ENCODE measurements at regions not wholly inside any gene's neighbourhood (a gene's known extent, or its start where the extent isn't known, plus 50 kb on each side); places are given as distances from the start of the nearest gene placed in this dataset.

DNA sequence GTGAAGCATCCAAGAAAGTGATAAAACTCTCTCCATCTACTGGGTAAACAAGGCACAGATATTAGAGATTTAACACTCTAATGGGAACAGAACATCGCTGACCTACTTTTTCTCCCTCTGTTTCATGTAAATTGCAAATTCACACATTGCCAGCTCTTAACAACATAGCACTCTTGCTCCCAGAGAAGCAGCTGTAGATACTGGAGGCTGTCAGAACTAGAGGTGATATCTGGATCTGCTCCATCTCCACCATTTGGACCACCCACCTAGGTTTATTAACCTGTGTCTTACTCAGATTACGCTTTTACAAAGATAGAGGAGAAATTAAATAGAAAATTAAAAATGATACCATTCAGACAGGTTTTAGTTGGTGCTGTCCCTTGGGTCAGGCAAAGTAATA lies 289.1 kb upstream of the CRBN start:
- TF ChIP-seq, protein P1, sequence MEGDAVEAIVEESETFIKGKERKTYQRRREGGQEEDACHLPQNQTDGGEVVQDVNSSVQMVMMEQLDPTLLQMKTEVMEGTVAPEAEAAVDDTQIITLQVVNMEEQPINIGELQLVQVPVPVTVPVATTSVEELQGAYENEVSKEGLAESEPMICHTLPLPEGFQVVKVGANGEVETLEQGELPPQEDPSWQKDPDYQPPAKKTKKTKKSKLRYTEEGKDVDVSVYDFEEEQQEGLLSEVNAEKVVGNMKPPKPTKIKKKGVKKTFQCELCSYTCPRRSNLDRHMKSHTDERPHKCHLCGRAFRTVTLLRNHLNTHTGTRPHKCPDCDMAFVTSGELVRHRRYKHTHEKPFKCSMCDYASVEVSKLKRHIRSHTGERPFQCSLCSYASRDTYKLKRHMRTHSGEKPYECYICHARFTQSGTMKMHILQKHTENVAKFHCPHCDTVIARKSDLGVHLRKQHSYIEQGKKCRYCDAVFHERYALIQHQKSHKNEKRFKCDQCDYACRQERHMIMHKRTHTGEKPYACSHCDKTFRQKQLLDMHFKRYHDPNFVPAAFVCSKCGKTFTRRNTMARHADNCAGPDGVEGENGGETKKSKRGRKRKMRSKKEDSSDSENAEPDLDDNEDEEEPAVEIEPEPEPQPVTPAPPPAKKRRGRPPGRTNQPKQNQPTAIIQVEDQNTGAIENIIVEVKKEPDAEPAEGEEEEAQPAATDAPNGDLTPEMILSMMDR (IDR thresholded peaks at IDR 0.05) = no peak
- H3K27me3 Mint-ChIP-seq (ENCODE audit: unreplicated experiment) = no peaks in the 10 kb centered on the region
- no peak overlapping the region for H3K4me3 Mint-ChIP-seq (ENCODE audit: unreplicated experiment)
- H3K9me3 Mint-ChIP-seq (ENCODE audit: unreplicated experiment) = no peaks in the 10 kb centered on the region
- no peaks in the 10 kb centered on the region for H3K36me3 Mint-ChIP-seq (ENCODE audit: unreplicated experiment)
- H3K4me1 Mint-ChIP-seq (ENCODE audit: unreplicated experiment) = no peaks in the 10 kb centered on the region
- H3K27ac Mint-ChIP-seq (ENCODE audit: unreplicated experiment) = no peak overlapping the region
- no peak for DNase-seq (ENCODE audit: extremely low spot score, unreplicated experiment)

DNA sequence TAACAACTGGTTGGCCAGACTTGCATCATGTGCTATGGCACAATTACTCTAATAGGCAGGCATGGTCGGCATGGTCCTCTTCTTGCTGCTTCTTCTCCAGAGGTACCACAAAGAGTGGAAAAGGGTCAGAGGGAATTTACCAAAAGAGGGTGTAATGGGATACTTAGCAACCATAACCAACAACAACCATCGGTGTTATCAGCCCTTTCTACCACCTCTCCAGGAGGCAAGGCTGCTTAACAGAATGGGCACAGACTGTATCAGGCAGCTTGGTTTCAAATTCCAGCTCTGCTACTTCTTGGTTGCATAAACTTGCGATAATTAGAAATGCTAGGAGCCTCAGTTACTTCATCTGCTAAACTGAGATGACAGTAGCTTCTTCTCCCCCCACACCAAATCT lies 284.6 kb upstream of the CRBN start:
- Mint-ChIP-seq H3K9me3 (ENCODE audit: unreplicated experiment) (peaks cover 5% of the 10 kb centered on the region), H3K36me3 (ENCODE audit: unreplicated experiment) (no peaks in the 10 kb centered on the region), H3K27ac (ENCODE audit: unreplicated experiment) (no peak overlapping the region), H3K27me3 (ENCODE audit: unreplicated experiment) (no peaks in the 10 kb centered on the region), H3K4me3 (ENCODE audit: unreplicated experiment) (no peak overlapping the region), H3K4me1 (ENCODE audit: unreplicated experiment) (no peaks in the 10 kb centered on the region)
- TF ChIP-seq, protein P1 (IDR thresholded peaks at IDR 0.05) = no peak
- no peak for DNase-seq (ENCODE audit: extremely low spot score, unreplicated experiment)

DNA sequence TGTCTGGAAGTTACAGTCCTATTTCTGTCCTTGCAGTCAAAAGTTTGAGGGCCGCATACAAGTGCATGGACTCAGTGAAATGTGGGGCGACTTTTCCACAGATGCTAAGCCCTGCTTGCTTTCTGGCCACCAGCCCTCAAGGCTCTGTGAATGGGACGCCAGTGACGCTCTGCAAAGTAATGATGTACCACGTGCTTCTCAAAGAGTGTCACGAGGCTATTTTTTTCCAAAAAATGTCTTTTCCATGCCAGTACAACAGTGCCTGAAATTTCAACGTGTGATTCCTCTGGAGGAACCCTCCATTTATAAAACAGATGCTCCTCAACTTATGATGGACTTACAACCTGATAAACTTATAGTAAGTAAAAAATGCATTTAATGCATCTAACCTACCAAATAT lies 281.8 kb upstream of the CRBN start:
- Mint-ChIP-seq H3K4me1 (ENCODE audit: unreplicated experiment) (no peaks in the 10 kb centered on the region), H3K4me3 (ENCODE audit: unreplicated experiment) (no peak overlapping the region), H3K27ac (ENCODE audit: unreplicated experiment) (no peak overlapping the region), H3K27me3 (ENCODE audit: unreplicated experiment) (no peaks in the 10 kb centered on the region), H3K9me3 (ENCODE audit: unreplicated experiment) (peaks cover 5% of the 10 kb centered on the region), H3K36me3 (ENCODE audit: unreplicated experiment) (no peaks in the 10 kb centered on the region)
- TF ChIP-seq, protein P1 (IDR thresholded peaks at IDR 0.05) = no peak
- DNase-seq (ENCODE audit: extremely low spot score, unreplicated experiment) = no peak

DNA sequence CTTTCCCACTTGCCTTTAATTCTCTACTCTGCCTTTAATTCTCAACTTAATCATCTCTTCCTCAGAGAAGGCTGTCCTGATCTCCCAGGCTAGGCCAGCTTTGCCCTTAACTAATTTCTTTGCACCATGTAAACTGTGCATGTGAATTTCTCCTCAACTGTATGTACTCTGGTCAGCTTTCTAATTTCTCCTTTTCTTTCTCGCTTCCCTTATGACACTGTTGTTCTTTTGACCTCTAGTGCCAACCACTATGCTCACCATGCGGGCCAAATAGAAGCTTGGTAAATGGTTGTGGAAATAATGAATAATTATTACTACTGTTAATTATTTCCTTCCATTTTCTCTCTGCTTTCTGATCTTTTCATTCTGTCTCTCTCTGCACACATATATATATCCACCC lies 269.0 kb upstream of the CRBN start:
- H3K9me3 Mint-ChIP-seq (ENCODE audit: unreplicated experiment) = peaks cover 25% of the 10 kb centered on the region
- H3K27me3 Mint-ChIP-seq (ENCODE audit: unreplicated experiment) = no peaks in the 10 kb centered on the region
- H3K27ac Mint-ChIP-seq (ENCODE audit: unreplicated experiment) = no peak overlapping the region
- H3K4me3 Mint-ChIP-seq (ENCODE audit: unreplicated experiment) = no peak overlapping the region
- TF ChIP-seq, protein P1 (IDR thresholded peaks at IDR 0.05) = no peak
- H3K36me3 Mint-ChIP-seq (ENCODE audit: unreplicated experiment) = no peaks in the 10 kb centered on the region
- no peak for DNase-seq (ENCODE audit: extremely low spot score, unreplicated experiment)
- no peaks in the 10 kb centered on the region for H3K4me1 Mint-ChIP-seq (ENCODE audit: unreplicated experiment)

DNA sequence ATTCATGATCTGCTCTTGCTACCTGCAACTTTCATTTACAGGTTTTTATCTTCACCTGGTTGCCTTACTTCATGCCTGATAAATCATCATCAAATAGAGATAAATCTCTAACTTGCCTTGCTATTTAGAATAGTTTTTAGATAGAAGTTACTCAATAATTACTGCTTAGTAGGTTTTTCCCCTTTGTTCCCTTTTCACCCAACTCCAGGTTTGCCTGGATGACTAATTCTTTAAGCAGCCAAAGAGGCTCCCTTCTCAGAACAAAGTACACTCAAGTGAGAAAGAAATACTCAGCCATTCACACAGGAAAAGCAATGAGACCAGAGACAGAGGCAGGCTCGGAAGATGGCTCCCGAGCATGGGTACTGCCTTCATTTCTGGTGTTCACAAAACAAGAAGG lies 268.1 kb upstream of the CRBN start:
- H3K4me1 Mint-ChIP-seq (ENCODE audit: unreplicated experiment) = no peaks in the 10 kb centered on the region
- H3K4me3 Mint-ChIP-seq (ENCODE audit: unreplicated experiment) = no peak overlapping the region
- no peaks in the 10 kb centered on the region for H3K36me3 Mint-ChIP-seq (ENCODE audit: unreplicated experiment)
- DNase-seq (ENCODE audit: extremely low spot score, unreplicated experiment) = no peak
- H3K27ac Mint-ChIP-seq (ENCODE audit: unreplicated experiment) = no peak overlapping the region
- H3K27me3 Mint-ChIP-seq (ENCODE audit: unreplicated experiment) = no peaks in the 10 kb centered on the region
- H3K9me3 Mint-ChIP-seq (ENCODE audit: unreplicated experiment) = peaks cover 25% of the 10 kb centered on the region
- TF ChIP-seq, protein P1 (IDR thresholded peaks at IDR 0.05) = no peak
